CD4-positive, alpha-beta T cell treated with Interleukin-12 subunit alpha and Interleukin-12 subunit beta, for 1 hour (primary cell): ENCODE measurements at regions not wholly inside any gene's neighbourhood (a gene's known extent, or its start where the extent isn't known, plus 50 kb on each side); places are given as distances from the start of the nearest gene placed in this dataset.

ENCODE experiments used
- DNase-seq: peaks from one replicate; pipeline ENCODE4 v3.0.0-alpha.2; 2020

DNA sequence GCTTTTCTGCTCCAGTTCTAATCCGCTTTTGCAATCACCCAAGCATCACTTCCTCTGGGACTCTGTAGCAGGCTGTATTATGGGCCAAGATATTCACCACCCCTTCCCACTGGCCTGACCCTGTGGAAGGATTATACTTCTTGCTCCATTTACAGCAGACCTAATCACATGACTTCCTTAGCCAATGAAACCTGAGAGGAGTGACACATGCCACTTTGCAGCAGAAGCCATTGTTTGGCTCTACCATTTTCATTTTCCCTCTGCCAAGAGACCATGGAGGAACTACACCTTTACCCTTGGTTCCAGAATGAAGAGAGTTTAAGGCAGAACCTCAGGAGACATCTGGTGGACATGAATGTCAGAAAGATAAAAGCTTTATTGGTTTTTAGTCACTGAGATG is 134.9 kb upstream of the HSD17B12 start:
- DNase-seq = no peak

DNA sequence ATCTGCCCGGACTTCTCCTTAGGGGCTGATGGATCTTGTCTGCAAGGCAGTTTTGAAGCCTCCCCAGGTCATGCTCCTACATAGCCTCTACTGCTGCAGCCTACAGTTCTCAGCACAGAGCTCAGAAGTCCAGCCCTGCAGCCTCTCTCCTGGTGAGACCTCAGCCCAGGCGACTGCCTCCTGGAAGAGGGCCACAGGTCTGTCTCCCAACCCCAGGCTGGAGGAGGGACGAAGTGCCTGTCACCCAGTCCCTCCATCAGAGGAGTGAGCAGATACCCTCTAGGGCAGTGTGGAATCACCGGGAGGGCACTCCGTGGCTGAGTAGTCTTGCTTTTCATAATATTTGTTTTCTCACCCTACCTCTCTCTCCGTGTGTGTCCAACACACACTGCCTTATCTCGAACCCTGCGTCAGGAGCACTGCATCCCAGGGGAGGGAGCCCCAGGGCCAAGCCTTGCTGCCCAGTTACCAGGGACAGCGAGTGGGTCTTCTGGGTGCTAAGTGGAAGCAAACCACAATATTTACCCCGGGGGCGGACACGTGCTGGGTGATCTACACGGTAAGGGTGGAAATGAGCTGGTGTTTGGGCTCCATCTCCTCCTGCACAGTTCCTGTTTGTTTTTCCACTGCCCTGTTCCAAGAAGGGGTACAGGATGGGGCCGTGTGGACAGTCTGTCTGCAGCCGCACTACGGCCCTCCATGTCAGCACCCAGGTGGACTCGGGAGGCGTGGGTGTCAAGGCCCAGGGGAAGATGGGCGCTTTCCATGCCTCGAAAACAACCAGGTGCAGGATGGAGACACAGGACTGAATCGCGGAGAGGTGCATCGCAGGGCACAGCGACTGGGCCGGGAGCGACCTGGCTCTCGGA is 133.7 kb upstream of the HSD17B12 start:
- DNase-seq = no peak

DNA sequence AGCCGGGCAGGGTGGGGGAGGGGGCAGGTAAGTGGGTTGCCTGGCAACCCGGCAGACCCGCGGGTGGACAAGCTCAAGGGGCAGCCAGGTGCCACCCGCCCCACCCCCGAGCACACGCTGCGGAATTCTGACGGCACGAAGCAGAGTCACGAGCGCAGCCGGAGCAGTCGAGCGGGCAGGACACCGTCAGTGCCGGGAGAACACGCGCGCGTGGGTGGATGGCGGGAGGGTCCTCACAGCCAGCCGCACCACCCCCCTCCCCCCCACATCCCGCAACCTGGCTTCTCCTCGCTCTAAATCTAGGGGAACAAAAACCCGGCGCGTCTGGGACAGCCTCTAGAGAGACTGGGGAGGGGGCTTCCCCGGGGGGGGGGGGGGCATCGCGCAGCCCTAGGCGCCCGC is 133.1 kb upstream of the HSD17B12 start:
- no peak for DNase-seq

DNA sequence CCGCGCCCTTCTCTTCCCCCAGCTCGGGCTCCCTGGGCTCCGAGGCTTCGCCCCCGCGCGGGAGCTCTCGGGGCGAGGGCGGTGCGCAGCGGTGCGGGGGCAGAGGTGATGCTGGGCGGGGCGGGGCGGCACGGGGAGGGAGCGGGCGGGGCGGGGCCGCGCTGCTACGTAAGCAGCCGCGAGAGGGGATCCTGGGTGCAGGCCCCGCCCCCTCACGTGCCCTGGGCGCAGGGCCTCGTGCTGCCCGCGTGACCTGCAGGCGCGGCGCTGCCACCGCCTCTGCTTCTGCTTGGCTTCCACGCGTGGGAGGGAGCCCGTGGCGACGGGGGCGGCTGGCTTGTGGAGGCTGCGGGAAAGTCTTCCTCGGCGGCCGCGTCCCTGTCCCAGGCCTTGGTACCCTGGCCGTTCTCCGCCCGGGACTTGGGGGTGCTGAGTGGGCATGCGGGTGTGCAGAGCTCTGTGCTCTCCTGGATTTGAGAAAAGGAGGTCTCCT is 132.6 kb upstream of the HSD17B12 start:
- no peak for DNase-seq

DNA sequence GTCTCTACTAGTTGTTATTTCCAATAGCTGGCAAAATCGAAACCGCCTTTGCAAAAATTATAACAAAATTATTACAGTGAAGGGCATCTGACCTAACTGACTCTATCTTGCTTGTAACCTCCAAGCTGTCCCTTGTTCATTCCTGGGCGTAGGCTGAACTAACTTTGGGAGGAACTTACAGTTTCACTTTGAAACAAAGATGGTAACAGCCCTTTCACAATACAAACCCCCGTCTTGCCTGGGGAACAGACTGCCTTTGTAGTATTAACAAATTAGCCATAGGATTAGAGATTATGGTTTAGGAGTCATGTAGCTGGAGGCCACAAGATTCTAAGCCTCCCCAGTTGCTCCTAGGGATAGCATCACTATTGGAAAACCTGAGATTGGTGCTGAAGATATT is 131.6 kb upstream of the HSD17B12 start:
- no peak for DNase-seq

DNA sequence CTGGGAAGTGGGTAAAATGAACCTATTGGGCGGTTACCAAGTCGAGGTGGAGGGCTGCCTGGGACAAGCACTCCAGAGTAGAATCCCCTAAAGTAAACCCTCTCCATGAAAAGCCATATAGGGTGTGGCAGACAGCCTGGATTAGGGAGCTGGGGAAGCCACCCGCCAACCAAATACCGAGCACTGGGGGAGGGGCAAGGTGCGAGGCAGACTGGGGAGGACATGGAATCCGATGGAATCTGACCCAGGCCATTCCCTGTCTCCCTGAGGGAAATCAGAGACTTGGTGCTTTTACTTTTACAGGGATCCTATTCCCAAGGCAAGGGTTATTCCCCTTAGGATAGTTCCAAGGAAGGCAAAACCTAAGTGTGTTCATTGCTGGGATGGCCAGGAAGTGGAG is 130.9 kb upstream of the HSD17B12 start:
- DNase-seq = no peak

DNA sequence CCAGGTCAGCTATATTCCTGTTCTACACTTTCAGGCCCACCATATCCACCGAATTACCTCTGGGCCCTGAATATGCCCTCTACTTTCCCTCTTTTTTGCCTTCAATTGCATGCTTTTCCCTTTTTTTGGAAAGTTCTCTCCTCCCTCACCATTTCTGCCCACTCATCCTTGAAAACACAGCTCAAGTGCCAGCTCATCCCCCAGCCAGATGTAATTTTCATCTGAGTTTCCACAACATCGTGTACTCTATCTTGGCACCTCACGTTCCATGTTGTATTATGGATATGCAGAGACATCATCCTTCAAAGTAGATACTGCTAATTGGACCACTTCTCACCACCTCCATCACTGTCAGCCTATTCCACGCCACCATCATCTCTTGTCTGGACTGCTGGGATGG is 129.8 kb upstream of the HSD17B12 start:
- DNase-seq = no peak

DNA sequence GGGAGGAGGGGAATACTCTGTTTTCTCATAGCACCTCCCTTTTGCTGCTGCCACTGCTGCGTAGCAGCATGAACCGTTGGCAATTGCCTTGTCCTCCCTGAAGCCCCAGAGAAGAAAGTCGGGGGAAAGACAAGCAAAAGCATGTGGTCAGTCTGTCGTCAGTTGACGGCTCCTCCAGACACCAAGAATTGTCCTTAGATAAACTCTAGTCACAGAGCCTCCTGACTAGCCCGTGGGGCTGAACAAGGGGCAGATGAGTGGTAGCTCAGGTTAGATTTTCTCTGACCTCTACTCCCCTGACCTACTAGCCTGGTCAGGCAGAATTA is 126.4 kb upstream of the HSD17B12 start:
- no peak for DNase-seq

DNA sequence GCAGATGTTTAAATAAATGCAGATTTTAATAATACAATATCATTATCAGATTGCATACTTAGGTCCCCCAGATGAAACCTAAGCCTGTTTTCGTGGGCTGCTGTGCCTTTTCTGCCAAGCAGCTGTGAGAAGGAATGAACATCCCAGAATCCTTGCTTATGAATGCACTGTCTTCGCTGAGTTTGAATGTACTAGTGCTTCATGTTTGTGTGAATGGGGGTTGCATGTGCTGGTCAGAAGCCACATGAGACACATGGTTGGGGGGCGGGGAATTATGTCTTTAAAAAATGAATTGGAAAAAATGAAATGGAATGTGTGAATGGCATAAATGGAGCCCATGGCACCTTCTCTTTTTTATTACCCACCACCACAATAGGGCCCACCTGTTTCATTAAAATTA is 125.4 kb upstream of the HSD17B12 start:
- DNase-seq = no peak

DNA sequence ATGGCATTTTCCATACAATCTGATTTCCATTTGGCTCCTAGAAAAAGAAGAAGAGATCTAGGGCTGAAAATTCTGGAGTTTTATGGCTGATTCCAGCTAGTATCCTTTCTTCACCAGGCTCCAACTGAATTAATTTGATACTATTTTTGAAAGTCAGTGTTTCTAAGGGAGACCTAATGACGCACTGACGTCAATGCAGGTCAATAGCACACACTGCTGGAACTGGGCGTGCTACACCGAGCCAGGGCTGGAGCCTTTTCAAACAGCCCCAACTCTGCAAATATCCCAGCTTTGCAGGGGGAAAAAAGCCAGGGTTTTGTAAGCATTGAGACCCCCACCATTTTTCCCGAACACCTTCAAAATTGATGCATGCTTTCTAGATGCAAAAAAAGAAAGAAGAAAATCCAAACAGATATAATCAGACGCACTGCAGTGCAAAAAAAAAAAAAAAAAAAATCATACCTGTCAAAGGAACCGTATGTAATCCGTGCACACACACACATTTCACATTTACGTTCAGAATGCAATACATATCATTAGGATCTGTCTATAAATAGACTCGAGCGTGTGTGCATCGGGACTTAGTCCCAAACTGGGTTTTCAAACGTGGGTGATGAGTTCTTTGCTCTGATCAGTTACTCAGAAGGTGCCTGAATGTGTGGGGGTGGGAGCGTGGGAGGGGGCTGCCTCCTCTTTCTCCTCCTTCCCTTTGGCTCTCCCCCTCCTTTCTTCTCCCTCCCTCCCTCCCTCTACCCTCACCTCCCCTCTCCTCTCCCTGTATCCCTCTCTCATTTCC is 124.5 kb upstream of the HSD17B12 start:
- no peak for DNase-seq

DNA sequence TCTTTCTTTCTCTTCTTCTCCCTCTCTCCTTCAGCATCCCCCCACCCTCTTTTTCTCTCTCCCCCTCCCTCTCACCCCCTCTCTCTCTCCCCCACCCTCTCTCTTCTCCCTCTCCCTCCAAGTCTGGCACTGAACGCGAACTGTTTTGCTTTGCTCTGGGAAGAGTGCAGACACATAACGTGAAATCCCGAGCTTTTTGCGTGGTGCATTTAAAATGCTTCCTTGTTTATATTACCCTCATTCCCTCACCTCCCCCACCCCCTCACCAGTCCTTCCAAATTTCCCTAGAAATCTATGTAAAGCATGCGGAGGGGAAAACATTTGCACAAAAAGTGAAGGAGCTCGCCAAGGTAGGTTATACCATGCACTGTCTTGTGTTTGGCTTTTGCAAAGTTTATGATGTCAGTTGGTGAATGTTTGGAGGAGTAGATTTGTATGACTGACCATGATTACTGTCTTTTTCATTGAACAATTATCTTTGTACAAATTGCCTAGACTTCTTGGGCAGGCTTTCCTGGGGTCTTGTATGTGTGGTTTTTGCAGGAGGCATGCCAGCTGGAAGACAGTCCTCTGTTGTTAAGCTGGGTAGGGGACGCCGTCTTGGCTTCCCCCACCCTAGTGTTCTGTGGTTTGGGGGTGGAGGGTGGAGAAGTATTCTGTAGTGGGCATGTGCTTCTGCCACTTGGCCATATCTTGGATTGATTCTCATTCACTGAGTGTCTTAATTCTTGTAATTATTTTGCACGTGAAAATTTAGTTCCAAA is 123.7 kb upstream of the HSD17B12 start:
- DNase-seq = no peak

DNA sequence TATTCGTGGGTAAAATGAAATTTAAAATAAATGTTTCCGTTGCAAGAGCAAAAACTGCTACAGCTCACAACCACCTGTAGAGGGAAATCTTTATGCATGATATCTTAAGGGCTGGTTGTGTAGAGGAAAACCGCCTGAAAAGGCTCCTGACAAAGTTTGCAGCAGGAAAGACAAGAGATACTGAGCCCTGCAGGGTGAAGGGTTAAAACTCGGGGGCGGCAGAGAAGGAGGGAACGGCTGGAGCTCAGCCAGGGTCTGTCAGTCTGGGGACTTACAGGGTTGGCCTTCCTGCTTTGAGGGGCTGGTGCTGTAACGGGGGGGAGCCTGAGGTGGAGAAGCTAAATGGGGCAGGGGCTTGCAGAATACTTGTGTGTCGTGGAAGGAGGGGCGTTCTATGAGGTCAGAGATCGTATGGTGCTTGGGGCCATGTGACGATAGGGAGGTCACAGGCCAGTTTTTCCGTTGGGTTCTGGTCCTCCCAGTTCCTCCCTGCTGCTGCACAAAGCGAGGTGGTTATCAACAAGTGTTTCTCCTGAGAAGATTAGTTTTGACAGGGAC is 122.9 kb upstream of the HSD17B12 start:
- no peak for DNase-seq

DNA sequence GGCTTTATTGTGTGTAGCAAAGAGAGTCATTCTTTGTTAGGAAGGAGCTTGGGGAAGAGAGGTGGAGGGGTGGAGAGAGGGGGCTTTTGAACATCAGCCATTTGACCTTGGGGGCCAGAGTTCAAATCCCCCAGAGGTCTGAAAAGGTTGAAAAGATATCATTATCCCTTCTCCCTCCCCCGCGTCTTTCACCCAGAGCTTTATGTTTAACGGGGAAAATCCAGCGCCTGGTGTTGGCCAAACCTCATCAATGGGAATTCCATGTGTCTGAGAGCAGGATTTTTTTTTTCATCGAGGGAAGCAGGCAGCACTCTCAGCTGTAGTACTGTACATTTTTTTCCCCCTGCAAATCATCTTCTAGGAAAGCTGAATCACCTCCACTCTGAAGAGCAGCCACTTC is 122.4 kb upstream of the HSD17B12 start:
- no peak for DNase-seq

DNA sequence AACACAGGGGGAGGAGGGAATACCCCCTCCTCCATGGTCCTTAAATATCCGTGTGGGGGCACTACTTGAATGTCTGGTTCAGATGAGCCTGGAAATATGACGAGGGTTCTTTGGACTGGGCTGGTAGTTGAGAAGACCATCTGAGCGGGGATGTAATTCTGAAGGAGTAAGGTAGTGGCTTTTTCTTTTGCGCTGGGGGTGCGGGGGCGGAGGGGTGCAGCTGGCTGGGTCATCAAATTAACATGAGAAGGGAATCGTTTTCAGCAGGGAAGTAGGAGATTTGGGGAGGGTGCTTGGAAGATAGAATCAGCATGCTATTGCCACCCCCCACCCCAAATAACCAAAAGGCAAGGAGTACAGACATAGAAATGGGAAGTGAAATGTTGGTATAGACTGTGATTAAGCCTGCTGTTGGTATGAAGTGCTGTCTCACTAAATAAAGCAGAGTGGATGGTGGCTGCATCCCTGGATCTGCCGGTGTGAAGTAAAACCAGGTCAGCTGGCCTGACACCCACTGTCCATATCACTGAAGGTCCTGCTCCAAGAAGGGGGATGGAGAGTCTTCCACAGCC is 121.9 kb upstream of the HSD17B12 start:
- DNase-seq = no peak

DNA sequence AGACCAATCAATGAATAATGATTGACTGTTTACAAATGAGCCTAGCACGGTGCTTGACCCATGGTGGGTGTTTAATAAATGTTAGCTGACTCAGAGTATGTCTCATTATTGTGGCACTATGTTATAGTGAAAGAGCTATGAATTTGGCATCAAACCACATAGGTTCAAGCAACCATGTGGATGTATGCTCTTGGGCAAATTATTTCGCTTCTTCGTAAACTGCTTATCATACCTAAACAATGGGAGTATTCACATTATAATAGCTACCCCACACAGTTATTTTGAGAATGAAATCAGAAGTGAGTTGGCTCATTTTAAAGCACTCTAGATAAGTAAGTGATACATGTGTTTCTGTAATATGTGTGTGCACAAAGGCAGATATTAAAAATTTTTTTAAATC is 118.7 kb upstream of the HSD17B12 start:
- DNase-seq = no peak

DNA sequence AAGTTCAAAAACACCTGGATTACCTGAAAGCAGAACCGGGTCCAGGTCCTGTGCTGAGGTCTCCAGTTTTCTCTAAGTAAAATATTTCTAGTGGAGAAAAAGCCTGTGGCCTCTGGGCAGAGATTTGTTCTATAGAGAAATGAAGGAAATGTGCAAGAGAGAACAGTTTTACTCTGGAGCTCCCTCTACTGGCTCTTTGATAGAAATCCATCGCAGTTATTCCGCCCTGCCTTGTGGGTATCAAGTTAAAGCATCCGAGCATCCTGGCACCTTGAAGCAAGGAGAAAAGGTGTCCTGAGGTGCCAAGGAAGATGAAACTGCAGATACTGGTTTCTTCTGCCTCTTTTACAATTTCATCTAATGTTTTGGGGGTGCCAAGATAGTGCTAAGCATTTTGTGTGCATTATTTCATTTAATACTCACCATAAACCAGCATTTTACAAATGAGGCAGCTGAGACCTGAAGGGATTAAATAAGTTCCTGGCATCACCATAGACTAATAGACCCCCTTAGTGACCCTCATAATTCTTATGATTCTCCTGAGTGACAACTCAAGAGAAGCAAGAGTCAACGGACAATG is 113.1 kb upstream of the HSD17B12 start:
- peak; percentile 30 for DNase-seq

DNA sequence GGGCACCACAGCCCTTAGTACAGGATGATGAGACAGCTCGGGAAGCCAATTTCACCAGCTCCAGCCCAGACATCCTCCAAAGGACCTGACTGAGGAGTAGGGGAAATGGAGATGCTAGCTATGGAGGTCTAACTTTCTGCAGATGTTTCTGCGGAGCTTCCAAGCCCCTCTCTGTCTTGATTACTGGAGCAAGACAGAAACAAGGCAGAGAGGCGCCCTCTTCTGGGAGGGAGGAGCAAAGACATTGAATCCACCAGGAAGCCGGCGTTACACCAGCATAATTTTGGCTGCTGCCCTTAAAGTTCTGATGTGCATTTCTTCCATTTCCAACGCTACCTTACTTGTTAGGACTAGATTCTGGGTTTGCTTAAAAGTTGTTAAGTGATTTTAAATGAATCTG is 107.3 kb upstream of the HSD17B12 start:
- DNase-seq = no peak

DNA sequence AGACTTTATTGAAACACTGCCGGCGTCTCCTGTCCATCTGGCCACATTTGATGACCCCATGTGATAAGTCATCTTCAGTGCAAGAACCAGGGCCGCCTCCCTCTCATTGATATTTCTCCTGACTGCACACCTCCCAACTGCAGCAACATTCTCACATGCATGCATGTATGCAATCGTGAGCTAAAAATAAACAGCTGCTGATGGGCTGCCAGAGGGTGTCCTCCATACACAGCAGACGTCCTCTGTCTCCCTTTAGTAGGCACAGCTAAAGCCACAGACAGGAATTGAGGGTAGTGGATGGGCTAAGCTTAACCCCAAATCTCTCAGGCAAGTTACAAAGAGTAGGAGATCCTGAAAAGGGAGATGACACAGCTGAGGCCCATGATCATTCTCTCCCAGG is 106.7 kb upstream of the HSD17B12 start:
- DNase-seq = no peak

DNA sequence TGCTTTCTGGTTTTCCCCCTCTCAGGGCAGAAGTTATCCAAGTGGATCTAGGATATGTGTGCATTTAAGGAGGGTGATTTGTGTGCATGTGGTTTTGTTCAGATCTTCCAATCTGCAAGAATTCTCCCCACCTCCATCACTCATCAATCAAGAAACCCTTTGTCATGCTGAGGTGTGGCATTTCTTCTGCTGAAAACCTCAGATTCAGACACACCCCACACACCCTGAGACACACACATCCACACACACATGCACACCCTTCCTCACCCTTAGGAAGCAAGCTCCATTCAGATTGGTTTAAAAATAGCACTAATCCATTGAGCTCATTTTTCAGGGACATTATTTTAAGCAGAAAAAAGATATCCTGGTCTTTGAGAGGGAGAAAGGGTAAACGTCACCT is 106.1 kb upstream of the HSD17B12 start:
- no peak for DNase-seq

DNA sequence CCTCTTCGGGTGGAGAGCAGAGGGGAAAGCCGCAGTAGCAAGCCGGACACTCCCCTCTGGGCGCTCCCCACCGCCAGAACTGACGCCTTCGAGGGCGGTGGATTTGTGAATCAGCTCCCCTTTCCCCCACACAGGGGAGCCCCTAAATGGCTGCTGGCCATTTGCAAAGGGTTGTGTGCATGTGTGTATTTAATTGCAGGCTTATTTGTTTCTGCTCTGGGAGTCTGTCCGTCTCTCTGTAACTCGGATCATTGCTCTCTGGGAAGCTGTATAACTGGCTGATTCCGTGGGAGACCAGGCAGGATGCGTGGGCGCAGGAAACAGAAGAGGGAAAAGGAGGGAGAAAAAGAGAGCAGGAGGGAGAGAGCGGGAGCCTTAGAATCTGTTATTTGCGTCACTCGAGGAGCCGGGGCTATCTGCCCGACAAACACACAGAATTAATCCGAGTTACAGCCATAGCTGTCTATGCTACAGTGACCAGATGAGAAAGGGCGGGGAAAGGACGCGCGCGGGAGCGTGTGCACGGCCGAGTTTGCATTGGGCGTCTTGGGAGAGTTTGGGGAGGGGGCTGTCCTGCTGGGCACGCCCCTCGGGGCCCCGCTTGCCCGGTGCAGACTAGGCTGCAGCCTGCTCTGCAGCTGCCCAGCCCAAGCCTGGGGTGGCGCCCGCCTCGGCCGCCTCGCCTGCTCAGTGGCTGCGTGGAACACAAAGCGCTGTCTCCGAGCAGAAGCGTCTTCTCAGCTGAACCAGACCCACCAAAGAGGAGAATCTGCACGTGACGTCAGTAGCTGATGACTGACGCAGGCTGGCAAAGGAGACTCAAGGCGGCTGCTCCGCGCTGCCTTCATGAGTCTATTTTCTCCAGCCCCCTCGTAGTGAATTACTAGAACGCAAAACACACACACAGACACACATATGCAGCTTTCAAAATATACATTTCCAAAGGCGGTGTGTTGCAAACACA is 105.3 kb upstream of the HSD17B12 start:
- DNase-seq = no peak

DNA sequence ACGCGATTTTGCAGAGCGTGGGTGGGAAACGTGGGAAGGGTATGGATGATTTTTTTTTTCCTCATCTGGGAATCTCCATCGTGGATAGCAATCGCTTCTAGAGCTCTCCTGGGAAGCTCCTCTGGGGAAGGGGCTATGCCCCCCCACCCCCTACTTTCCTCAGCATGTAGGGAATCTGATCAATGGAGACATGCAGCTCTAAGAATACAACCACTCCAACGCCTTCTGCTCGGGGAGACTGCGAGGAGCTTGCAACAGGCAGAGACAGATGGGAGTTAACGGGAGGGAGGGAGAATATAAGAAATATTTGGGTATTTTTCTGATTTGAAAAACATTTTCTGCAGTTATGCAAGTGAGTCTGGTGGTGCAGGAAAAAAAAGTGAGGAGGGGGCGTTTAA is 104.6 kb upstream of the HSD17B12 start:
- no peak for DNase-seq
